ENCODE measurements at regions not wholly inside any gene's neighbourhood (a gene's known extent, or its start where the extent isn't known, plus 50 kb on each side); places are given as distances from the start of the nearest gene placed in this dataset.

DNA sequence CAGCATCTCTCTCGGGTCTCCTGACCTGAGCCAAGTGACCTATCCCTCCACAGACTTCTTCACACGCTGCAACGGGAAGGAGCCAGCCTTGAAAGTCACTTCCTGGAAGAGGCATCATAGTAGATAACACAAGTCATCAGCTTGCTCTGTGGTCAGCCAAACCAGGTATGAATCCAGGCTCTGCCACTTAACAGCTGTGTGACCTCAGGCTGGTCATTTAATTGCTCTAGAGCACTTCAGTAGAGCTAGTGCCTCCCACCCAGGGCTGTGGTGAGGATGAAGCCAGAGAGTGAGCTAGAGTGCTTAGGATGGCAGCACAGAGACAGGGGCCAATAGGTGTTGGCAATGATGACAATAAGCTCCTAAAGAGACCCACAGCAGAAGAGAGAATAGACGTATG, 247.7 kb upstream of the ZMIZ1 start:
- no peak for DNase-seq (ENCODE audit: low read depth in 1 of 2, low spot score in 1 of 2)

DNA sequence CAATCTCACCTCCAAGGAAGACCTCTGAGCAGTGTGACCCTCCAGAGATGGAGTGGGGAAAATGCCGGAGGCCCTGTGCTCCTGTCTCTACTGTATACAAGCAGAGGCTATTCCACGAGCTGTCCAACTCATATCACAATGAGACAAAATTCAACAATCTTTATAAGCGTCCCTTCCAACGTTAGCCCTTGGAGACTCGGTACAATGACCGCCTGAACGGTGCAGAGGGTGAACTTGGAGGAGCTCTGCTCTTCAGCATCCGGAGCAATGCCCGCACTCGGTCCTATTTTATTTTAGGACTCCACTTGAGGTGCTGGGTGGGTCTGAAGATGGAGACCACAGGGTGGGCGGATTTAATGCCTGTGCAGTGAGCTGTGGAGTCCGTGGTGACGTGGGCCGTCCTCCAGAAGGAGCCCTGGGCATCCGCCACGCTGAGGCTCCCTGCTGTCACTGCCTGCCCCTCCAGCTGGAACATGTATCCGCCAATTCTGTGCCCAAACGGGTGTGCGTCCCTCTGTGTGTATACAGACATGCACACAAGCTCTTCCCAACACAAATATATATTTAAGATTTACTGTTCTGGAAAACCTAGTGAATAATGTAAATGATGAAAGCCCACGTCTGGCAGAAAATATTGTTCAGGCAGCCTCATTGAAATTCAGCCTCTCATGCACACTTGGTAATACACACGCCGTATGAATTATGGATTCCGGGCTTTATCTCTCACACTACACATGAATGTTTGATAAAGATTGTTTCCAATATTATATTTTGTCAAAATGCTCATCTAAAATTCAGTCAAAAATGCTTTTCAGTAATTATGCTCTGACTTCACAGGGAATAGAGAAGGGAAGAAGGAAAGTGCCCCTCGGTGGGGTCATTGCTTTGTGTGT, 239.9 kb upstream of the ZMIZ1 start:
- DNase-seq (ENCODE audit: low read depth in 1 of 2, low spot score in 1 of 2): no peak

DNA sequence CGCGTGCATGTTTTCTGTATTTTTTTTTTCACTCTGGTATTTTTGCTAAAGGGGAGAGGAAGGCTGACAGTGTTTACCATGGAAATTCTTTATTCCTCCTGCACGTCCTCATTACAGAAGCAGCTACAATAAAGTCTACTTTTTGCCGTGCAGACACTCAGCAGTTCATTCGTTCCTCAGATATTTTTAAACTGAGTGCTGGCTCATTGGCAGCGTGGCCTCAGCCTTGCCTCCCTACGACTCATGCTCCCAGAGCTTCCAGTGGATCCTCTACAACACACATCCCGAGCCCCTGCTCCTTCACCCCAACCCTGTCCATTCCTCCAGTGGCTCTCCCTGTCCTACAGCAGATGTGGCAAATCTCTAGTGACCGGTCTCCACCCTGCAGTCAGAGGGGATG, 239.2 kb upstream of the ZMIZ1 start:
- DNase-seq (ENCODE audit: low read depth in 1 of 2, low spot score in 1 of 2): no peak

DNA sequence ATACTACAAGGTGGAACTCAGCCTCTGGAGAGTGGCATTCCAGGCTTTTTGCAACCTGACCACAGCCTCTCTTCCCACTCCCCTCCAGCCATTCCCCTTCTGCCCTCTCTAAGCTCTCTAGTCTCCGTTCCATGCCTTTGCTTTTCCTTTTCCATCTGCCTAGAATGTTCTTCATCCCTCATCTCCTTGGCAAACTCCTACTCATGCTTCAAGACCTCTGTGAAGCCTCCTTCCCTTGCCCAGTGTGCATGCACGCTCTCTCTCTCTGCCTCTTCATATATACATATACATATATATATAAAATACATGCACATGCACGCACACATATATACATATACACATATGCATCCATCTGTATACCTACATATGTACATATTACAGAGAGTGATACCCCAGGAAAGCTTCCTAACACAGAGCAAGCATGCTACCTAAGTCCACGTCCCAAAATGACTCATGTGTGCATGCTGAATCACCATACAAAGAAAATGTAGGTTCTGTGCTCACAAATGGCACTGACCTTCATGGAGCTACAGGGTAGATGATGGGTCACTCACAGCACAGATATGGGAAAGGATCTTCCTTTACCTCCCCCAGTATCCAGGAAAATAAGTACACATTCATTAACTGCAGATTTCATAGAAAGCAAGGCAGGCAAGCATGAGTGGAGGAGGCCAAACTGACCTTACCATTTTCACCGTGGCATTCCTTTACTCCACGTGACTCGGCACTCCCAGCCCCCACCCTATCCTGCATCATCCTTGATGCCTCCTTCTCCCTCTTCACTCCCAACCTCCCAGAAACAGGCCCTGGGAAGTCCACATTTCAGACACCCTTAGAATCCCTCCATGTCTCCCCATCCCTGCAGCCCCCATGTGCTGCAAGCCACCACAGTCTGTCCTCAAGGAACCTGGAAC, 238.4 kb upstream of the ZMIZ1 start:
- DNase-seq (ENCODE audit: low read depth in 1 of 2, low spot score in 1 of 2): no peak

DNA sequence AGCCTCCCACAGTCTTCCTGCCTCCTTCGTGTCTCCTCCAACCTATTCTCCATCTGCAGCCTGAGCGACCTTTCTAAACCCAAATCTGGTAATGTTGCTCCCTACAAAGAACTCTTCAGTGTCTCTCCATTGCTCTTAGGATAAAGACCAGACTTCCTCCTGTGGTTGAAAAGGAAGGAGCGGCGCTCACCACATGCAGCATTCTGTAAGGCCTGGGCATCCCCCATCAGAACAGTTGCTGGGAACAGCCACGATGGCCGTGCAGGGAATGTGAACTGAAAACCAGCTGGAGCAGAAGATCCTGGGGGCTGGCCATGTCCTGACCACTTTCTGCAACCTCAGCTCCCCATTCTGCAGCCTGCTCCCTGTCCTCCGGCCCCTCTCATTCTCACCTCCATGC, 237.8 kb upstream of the ZMIZ1 start:
- no peak for DNase-seq (ENCODE audit: low read depth in 1 of 2, low spot score in 1 of 2)

DNA sequence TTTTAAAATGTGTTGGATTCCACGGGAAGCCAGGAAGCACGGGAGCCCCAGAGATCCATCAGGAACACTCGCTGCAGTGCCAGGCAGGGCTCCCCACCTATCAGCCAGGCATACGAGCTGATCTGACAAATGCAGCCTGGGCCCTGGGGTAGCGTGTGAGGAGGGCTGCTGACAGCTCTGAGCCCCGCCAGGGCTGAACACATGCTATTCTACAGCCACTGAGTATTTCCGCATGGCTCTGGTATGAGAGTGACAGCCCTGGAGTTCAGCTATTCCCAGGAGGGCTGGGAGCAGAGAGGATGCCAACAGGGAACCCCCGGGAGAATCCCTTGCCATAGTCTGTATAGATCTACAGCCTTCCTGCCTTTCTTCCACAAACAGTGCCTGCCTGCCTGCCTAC, 237.3 kb upstream of the ZMIZ1 start:
- DNase-seq (ENCODE audit: low read depth in 1 of 2, low spot score in 1 of 2): no peak

DNA sequence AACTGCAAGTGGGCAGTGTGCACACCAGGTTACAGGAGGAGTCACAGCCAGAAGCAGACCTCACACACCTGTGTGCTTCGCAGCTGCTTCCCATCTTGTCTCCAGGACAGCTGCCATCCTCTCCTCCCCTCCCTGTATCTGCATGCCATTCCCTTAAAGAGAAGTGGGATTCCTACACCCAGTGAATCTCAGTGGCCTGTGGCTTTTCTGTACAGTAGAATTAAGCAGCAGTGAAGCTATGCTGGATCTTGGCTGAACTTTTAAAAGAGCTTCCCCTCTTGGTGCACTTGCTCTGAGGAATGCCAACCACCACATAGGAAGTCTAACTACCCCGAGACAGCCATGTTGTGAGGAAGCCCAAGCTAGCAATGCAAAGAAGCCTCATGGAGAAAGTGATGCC, 236.5 kb upstream of the ZMIZ1 start:
- DNase-seq (ENCODE audit: low read depth in 1 of 2, low spot score in 1 of 2): no peak

DNA sequence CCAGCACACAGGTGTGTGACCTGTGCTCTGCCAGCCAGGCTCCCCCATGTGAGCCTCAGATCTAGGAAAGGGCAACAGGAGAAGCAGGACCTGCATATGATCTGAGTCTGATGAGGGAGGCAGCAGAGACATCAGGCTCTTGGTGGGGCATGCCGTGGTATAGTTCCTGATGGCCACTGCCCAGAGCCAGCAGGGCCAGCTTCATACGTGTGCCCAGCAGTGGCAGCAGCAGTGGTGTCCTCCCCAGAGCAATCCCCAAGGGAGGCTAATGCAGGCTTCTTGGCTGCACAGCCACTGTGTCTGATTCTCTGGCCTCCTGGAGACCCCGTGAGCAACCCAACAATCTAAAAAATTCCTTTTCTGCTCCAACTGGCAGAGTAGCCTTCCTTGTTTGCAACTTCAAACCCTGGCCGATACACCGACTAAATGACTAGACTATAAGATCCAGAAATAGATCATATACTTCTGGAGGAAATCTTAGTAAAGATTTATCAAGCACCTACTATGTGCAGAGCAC, 230.6 kb upstream of the ZMIZ1 start:
- DNase-seq (ENCODE audit: low read depth in 1 of 2, low spot score in 1 of 2): no peak

DNA sequence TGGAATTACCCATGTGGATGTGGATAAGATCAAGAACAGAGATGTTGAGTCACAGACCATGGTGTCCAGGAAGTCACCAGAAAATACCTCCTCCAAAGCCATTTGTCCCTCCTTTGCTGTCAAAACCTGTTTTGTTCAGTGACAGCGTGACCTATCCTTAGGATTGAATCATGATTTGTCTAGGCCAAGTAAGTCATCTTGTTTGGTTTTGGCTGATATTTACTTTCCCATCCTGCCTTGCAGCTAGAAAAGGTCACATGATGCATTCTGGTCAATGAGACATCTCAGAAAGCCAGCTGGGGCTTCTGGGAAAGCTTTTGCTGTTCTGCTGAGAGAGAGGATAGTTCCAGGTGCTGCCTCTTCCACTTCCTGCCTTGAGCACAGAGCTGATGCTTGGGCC, 225.3 kb upstream of the ZMIZ1 start:
- no peak for DNase-seq (ENCODE audit: low read depth in 1 of 2, low spot score in 1 of 2)

DNA sequence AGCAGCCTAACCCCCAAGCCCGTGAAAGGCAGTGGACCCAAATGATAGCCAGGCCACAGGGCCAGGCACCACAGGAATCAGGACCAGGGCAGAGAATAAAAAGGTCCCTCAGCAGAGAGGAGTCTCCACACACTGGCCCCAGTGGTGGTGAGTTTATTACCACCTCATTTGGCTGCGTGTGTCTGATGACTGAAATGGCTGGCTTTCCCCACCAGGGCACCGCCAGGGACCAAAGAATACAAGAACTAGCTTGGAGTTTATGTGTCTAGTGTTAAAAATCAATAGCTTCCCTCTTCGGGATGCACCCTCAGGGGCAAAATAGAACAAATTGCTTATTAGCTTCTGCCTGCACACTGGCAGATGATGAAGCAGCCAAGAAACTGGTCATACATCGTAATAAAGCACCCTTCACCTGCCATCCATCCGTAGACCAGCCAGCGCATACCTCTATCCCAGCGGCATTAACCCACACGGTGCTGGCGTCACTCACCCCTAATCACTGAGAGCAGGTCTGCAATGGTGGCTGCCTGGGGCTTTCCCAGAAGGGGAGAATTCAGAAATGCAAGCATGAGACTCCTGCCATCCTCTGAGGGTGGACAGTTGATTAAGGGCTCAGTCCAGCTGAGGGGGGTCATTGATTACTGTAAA, 223.7 kb upstream of the ZMIZ1 start:
- DNase-seq (ENCODE audit: low read depth in 1 of 2, low spot score in 1 of 2): no peak

DNA sequence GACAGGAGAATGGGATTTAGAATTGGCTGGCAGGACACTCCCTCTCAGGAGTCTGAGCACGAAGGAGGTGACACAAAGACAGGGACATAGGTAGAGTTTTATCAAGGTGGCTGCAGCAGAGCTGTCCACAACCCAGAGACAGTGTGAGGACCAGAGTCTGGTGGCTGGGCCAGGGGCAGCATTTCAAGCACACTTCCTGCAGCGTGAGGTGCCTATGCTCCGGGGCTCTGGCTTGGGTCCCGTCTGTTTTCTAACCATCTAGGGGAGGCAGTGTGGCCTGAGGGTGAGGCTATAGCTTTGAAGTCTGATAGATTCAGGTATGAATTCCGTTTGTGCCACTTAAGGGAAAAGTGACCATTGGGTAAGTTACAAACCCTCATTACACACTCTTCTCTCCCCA, 222.7 kb upstream of the ZMIZ1 start:
- DNase-seq (ENCODE audit: low read depth in 1 of 2, low spot score in 1 of 2): no peak

DNA sequence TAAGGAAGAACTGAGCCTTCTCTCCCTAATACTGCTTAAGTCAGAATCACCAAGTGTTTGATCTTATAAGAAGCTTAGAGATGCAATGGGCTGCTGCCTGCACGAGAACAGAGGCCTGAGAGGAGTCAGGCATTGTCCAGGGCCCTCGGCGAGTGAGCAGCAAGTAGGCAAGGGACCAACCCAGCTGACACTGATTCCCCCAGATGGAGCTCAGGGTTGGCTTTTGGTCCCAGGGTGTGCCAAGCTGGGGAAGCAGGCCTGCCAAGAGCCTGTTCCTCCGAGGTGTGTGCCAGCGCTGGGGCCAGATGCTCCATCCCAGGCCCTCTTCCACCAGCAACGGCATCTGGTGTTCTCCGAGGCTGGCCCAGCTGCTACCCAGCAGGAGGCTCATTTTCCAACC, 222.0 kb upstream of the ZMIZ1 start:
- DNase-seq (ENCODE audit: low read depth in 1 of 2, low spot score in 1 of 2): no peak

DNA sequence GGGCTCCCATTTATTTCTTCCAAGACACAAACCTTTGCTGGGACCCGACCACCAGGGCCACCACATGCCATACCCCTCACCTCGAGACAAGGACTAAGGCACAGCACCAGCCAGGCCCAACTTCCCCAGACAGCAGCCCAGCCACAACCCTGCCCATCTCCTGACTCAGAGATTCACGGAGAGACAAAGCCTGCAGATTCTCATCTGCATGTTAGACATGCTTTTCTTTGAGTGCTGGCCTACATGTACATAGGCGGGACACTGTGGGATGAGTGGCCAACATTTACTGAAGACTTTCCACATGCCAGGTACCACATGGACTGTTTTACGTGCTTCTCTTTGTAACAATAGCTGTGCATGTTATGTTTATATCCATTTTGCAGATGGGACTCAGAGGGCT, 221.3 kb upstream of the ZMIZ1 start:
- DNase-seq (ENCODE audit: low read depth in 1 of 2, low spot score in 1 of 2): no peak

DNA sequence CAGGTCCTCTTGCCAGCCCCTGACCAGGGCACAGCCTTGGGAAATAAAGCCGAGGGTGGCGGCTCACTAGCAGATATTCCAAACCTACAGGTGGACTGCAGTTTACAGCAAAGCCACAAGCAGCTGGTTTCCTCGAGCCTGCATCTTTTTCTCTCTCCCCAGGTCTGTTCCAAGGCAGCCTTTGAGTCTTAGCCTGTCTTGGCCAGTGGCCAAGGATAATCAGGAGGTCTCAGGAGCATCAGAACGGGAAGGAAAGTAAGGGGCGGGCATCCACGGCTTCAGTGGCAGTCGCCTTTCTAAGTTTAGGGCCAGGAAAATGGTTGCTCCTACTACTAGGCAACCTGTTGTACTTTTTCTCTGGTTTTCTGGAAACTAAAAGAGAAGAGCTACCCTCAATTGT, 219.7 kb upstream of the ZMIZ1 start:
- no peak for DNase-seq (ENCODE audit: low read depth in 1 of 2, low spot score in 1 of 2)

DNA sequence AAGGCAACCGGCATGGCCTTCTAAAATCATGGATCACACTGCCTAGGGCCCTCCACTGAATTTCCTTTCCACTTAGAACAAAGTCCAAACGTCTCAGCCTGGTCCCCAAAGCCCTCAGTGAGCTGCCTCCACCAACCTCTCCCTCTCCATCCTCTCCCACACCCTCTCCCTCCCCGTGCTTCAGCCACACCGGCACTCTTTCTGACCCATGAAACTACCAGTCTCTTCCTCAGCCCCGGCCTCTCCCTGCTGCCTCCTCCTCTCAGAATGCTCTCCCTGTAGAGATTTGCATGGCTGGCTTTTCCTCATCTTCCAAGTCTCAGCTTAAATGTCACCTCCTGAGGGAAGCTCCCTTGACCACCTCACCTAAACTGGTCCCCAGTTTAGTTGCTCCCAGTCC, 219.0 kb upstream of the ZMIZ1 start:
- no peak for DNase-seq (ENCODE audit: low read depth in 1 of 2, low spot score in 1 of 2)

DNA sequence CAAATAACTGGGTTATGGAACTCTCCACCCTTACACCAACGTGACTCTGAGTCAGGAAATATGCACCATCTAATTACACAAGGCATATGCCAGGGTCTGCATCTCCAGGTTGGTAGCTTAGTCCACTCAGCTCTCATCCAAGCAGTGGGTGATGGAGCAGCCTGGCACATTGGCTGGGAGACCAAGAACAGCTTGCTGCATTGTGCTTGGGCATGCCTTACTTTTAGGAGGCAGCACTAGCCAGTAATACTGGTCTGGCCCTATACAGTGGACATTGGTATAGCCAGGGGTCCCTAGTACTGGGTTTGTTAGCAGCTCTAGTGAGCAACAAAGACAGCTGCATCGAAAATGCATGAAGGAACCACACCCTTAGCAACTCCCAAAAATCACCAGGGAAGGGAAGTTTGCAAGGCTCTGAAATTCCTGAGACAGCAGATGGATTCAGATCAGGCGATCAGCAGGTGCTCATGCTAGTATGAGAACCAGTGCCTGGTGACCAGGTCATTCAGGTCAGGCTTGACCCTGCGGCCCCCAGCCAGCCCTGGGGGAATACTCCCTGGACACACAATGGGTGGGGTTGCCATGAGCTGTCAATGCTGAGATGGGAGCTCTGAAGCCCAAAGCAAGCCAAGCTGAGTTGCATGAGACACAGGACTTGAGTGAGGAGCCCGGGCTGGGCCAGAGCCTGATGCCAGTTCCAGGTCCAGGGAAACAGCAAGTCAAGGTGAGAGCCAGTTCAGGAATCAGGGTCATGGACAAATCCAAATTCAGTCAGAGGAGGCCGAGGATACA, 217.9 kb upstream of the ZMIZ1 start:
- DNase-seq (ENCODE audit: low read depth in 1 of 2, low spot score in 1 of 2): no peak

DNA sequence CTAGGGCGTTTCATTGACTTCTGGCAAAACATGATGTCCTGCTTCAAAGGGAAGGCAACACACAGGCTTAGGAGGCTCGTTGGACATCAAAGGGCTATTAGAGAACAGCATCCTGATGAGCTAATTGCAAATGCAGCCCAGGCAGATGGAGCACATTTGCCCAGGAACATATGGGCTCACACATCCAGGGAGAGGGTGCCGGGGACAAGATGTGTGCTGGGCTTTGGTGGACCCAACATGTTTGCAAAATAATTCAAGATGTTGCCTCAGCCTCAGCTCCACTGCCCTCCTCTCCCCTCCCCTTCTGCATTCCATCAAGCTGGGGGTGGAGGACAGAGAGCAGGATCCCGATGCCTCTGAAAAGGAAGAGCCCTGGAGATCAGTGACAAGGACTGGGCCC, 217.1 kb upstream of the ZMIZ1 start:
- no peak for DNase-seq (ENCODE audit: low read depth in 1 of 2, low spot score in 1 of 2)

DNA sequence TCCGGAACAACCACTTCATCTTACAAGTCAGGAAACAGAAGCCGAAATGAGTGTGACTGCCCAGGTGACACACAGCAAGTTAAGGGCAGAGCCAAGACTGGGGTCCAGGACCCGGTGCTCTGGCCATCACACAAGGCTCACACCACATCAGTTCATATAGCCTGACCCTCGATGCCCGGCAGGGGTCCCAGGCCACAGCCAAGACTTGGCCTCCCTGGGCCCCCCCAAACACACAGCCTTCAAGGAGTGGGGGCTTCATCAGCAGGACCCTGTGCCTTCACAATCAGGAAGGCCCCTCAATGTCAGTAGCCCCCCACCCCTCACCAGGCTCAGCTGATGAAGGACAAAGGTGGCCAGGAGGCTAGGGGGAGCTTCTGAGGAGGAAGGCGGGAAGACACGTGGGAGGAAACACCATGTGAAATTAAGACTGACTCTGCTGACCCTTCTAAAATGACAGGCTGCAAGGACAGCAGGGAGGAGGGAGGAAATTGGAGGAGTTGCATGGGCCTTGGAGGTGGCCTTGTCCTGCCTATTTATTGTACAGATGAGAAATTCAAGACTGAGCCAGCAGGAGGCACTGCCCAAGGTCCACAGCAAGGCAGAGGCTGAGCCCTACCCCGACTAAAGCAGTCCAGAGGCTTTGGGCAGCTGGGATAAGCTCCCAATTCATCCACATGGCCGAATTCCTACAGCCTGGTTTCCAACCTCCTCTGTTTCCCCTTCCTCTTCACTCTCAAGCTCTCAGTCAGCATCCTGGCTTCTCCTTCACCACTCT, 216.1 kb upstream of the ZMIZ1 start:
- DNase-seq (ENCODE audit: low read depth in 1 of 2, low spot score in 1 of 2): no peak

DNA sequence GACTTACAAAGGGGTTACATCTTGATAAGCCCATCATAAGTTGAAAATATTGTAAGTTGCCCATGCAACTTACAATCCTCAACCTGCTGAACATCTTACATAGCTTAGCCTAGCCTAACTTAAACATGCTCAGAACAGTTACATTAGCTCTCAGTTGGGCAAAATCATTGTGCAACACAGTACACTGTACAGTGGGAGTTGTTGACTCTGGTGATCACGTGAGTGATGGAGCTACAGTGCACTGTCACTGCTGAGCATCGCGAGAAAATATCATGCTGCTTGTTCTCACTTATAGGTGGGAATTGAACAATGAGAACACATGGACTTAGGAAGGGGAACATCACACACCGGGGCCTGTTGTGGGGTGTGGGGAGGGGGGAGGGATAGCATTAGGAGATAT, 214.9 kb upstream of the ZMIZ1 start:
- no peak for DNase-seq (ENCODE audit: low read depth in 1 of 2, low spot score in 1 of 2)

DNA sequence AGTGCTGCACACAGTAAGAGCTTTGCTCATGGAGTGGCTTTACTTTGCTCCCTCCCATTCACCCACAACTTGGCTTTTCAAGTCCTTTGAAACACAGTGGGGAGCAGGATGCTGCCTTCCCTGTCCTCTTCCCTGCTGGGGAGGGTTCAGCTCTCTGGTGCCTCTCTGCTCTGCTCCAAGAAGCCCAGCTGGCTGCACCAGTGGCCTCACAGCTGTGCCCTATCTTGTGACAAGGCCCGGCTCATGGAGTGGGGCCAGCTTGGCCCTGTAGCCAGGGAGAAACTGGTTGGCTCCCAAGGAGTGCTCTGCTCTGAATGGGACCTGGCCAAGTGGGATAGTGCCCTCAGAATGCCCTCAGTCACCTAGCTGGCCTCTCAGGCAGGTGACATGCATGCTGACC, 212.3 kb upstream of the ZMIZ1 start:
- DNase-seq (ENCODE audit: low read depth in 1 of 2, low spot score in 1 of 2): no peak

Data from activated T-helper 1 cell treated with anti-CD3 and anti-CD28 coated beads, Interleukin-2, amount 50 U/mL, for 16 hours (primary cell).